ENCODE measurements at regions not wholly inside any gene's neighbourhood (a gene's known extent, or its start where the extent isn't known, plus 50 kb on each side); places are given as distances from the start of the nearest gene placed in this dataset.

DNA sequence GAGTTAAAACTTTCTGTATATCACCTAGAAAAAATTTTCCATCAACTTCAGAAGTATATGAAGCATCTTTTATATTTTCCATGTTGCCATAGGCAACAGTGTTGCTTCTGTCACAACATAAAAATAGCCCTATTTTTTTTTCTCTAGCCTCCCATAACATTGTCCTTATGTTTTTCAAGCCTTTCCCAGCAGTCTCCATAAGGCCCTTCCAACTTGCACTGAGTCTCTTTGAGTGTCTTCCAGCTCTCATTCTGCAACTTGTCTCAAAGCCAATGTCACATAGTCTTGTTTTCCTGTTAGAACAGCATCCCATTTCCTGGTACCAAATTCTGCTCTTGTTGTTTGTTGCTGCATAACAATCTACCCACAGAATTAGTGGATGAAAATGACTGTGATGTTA, 1055.5 kb upstream of the GHITM start:
- intact Hi-C loops (cut with DNase I), result no loop called here
- no peak for DNase-seq (ENCODE audit: low spot score)

DNA sequence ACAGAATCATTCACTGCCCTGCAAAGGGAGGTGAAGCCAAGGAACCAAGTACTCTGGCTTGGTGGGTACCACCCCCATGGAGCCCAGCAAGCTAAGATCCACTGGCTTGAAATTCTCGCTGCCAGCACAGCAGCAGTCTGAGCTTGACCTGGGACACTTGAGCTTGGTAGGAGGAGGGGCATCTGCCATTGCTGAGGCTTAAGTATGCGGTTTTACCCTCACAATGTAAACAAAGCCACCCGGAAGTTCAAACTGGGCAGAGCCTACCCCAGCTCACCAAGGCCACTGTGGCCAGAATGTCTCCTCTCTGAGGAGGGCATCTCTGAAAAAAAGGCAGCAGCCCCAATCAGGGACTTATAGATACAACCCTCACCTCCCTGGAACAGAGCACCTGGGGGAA, 1050.0 kb upstream of the GHITM start:
- Histone ChIP-seq H3K27ac (no peak overlapping the region), H3K4me3 (no peak overlapping the region), H3K36me3 (no peaks in the 10 kb centered on the region), H3K9me3 (no peaks in the 10 kb centered on the region), H3K27me3 (replicated peaks; ENCODE audit: insufficient read depth) (no peaks in the 10 kb centered on the region), H3K4me1 (replicated peaks) (no peaks in the 10 kb centered on the region)
- intact Hi-C loops (cut with DNase I), result no loop called here
- TF ChIP-seq POLR2A (IDR thresholded peaks at IDR 0.05), result no peak
- 56% methylated on average over 3 of the region's 3 CpGs for WGBS
- no peak for DNase-seq (ENCODE audit: low spot score)

More for the DNA sequence above, 1055.5 kb upstream of the GHITM start:
- Histone ChIP-seq H3K36me3 (no peaks in the 10 kb centered on the region), H3K27me3 (replicated peaks; ENCODE audit: insufficient read depth) (no peaks in the 10 kb centered on the region), H3K9me3 (no peaks in the 10 kb centered on the region), H3K4me3 (no peak overlapping the region), H3K27ac (no peak overlapping the region), H3K4me1 (replicated peaks) (no peaks in the 10 kb centered on the region)
- no peak for TF ChIP-seq POLR2AphosphoS5 (IDR thresholded peaks at IDR 0.05)
- no peak for TF ChIP-seq CTCF (IDR thresholded peaks at IDR 0.05)
- TF ChIP-seq POLR2A (IDR thresholded peaks at IDR 0.05), result no peak

DNA sequence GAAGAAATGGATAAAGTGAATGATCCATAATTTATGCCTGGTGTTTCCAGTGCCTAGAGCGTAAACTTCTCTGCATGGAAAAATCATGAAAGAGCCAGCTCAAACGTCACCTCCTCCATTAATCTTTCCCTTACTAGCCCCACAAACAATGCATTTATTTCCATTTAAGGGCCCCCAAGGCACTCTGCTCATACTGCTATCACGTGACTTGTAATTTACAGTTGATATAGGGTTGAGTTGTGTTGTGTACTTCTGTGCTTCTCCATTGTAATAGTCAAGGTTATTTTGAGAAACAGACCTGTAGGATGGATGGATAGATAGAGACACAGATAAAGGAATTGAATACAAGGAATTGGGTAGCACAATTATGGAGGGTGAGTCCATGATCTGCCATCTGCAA, 1034.7 kb upstream of the GHITM start:
- Histone ChIP-seq H3K4me1 (replicated peaks) (no peaks in the 10 kb centered on the region), H3K4me3 (no peak overlapping the region), H3K9me3 (no peaks in the 10 kb centered on the region), H3K27ac (no peak overlapping the region), H3K36me3 (no peaks in the 10 kb centered on the region), H3K27me3 (replicated peaks; ENCODE audit: insufficient read depth) (no peaks in the 10 kb centered on the region)
- intact Hi-C loops (cut with DNase I), result no loop called here
- DNase-seq (ENCODE audit: low spot score), result no peak
- TF ChIP-seq CTCF (IDR thresholded peaks at IDR 0.05), result no peak
- no peak for TF ChIP-seq POLR2A (IDR thresholded peaks at IDR 0.05)
- TF ChIP-seq POLR2AphosphoS5 (IDR thresholded peaks at IDR 0.05), result no peak
- whole genome bisulfite sequencing, result 54% methylated on average over 3 of the region's 3 CpGs

- H3K27me3 ChIP-seq (replicated peaks; ENCODE audit: insufficient read depth), result no peaks in the 10 kb centered on the region
- H3K27ac ChIP-seq, result no peak overlapping the region
- intact Hi-C loops (cut with DNase I), result no loop called here
- no peak overlapping the region for H3K4me3 ChIP-seq
- DNase-seq (ENCODE audit: low spot score), result no peak
- no peaks in the 10 kb centered on the region for H3K36me3 ChIP-seq
- 85% methylated on average over 7 of the region's 7 CpGs for WGBS
- no peaks in the 10 kb centered on the region for H3K4me1 ChIP-seq (replicated peaks)
- TF ChIP-seq POLR2A (IDR thresholded peaks at IDR 0.05) (no peak), POLR2AphosphoS5 (IDR thresholded peaks at IDR 0.05) (no peak), CTCF (IDR thresholded peaks at IDR 0.05) (no peak)
- no peaks in the 10 kb centered on the region for H3K9me3 ChIP-seq
Observed at GRCh38 chr10:83108565-83109333, 1030.6 kb upstream of the GHITM start.

GRCh38 chr10:83119346-83119745, 1020.0 kb upstream of the GHITM start:
- Histone ChIP-seq H3K4me1 (replicated peaks) (no peaks in the 10 kb centered on the region), H3K27ac (no peak overlapping the region), H3K9me3 (no peaks in the 10 kb centered on the region), H3K4me3 (no peak overlapping the region), H3K36me3 (no peaks in the 10 kb centered on the region), H3K27me3 (replicated peaks; ENCODE audit: insufficient read depth) (no peaks in the 10 kb centered on the region)
- TF ChIP-seq POLR2AphosphoS5 (IDR thresholded peaks at IDR 0.05) (no peak), CTCF (IDR thresholded peaks at IDR 0.05) (no peak), POLR2A (IDR thresholded peaks at IDR 0.05) (no peak)
- DNase-seq (ENCODE audit: low spot score), result no peak
- intact Hi-C loops (cut with DNase I), result no loop called here
- WGBS, result 79% methylated on average over 1 of the region's 1 CpG

All from prostate gland (tissue), 2 donors.